Activated CD8-positive, alpha-beta memory T cell treated with anti-CD3 and anti-CD28 coated beads, Interleukin-2, amount 50 U/mL, for 1 hour (primary cell): ENCODE measurements at regions not wholly inside any gene's neighbourhood (a gene's known extent, or its start where the extent isn't known, plus 50 kb on each side); places are given as distances from the start of the nearest gene placed in this dataset.
"Not testable (repeated sequence)": the region's sequence is repeated elsewhere in the genome, so short reads cannot be mapped to it uniquely, and the experiment has no call there.

Experiments used
- DNase-seq: peaks from one replicate; pipeline ENCODE4 v3.0.0-alpha.2; 2020; ENCODE audit errors: extremely low read depth

DNA sequence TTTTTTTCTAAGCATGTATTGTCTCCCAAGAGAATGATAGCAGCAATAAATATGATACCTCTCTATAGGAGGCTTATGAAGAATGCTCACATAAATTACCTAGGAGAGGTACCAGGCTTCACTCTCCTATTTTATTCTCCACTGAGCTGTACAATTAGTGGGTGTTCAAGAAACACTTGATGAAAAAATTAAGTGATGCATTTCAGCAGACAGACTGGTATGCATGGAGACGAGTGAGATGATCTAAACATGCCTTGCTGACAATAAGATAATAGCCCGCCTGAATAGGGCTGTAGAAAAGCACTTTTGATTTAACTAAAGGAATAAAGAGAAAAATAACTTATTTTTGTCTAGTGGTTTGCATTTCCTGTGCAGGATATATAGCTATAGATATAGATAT is 1449.7 kb downstream of the GATA3 start:
- no peak for DNase-seq

DNA sequence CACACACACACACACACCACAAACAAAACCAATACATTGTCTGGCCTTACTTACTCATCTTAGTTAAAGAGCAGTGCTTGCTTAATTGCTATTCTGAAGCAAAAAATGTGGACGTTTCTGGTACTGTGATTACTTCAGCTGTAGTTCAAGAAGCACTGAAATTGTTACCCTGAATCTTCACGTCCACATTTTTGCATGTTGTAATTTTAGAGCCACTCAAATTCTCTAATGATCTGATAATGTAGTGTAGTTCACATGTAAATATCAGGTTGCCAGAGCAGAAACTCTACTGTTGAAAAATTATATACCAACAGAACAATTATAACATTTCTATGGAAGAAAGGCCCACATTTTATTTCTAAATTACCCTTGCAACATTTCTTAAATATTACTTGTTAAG is 1451.1 kb downstream of the GATA3 start:
- no peak for DNase-seq

DNA sequence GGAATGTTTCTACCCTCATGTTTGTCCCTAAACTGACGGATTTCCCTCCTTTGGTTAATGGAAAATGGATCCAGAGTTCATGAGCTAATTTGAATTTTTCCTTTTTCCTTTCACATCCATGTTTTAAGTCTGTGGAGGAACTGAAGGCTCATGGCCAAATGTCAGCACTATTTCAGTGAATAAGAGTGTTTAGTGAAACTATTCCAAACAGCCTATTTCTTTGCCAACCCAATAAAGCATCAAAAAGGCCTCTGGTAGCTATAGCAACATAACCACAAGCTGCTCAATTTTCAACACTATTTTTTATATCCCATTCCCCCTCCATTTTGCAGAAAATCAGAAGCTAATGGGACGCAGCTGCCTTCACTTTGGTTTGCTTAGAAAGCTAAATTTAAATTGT is 1454.1 kb downstream of the GATA3 start:
- DNase-seq, result no peak

DNA sequence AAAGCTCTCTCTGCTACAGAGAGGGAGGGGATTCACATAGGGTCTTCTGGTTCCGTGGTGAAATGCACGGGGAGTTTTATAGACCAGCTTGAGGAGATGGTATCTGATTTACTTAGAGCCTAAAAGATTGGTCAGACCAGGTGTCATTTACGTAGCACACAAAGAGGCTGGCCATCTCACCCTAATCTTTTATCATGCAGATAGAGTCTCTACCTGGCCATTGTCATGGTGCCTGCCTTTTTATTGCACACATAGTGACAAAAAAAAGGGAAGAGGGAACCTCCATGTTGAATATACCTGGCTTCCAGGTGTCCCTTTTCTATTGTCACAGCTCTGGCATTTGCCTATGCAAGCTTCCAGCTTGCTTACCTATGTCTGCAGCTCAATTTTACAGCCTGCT is 1456.1 kb downstream of the GATA3 start:
- no peak for DNase-seq

DNA sequence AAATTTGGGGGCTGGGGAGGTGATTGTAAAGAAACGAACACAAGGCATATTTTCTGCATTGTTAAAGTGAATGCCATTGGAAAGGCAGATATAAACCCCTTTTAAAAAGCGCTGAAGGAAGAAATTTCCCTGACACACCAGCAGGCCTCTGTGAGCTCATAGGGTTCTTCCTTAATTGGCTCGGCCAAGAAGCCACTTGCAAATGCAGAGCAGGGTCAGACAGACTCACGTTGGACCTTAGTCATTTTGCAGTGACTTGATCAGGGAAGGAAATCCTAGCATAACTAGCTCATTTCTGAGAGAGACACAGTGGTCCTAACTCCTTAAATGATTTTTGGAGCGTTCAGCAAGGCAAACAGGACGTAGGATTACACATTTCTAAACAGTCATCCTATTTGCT is 1461.4 kb downstream of the GATA3 start:
- no peak for DNase-seq

DNA sequence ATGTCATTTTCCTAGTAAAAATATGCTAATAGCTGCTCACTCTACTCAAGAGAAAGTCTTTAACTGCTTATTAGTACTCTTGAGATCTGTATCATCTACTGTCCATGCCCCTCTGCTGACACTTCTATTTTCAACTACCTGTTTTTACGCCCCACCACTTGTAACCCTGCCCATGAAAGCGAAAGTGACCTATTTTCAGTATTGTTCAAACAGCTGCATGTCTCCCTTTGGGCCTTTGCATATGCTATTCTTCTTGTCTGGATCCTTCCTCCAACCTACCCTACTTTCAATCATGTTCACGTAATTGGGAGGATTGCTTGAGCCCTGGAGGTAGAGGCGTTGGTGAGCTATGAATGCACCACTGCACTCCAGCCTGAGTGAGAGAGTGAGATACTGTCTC is 1481.3 kb downstream of the GATA3 start:
- no peak for DNase-seq

DNA sequence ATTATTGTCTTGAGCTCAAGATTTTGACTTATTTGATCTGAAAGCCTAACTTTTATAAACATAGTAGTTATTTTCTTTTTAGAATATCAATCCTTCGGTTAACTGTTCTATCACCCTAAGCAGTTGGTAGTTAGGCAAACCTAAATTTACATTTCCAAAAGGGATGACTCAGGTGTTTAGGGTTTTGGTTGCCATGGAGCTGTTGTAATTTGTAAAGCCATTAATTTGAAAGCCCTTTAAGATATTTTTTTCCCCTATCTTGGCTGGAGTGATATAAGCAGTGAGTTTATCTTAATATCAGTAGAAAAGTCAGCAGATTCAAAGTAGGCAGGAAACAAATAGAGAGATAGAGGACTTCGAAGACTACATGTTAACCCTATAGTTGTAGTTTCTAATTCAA is 1472.6 kb upstream of the CELF2 start:
- no peak for DNase-seq

DNA sequence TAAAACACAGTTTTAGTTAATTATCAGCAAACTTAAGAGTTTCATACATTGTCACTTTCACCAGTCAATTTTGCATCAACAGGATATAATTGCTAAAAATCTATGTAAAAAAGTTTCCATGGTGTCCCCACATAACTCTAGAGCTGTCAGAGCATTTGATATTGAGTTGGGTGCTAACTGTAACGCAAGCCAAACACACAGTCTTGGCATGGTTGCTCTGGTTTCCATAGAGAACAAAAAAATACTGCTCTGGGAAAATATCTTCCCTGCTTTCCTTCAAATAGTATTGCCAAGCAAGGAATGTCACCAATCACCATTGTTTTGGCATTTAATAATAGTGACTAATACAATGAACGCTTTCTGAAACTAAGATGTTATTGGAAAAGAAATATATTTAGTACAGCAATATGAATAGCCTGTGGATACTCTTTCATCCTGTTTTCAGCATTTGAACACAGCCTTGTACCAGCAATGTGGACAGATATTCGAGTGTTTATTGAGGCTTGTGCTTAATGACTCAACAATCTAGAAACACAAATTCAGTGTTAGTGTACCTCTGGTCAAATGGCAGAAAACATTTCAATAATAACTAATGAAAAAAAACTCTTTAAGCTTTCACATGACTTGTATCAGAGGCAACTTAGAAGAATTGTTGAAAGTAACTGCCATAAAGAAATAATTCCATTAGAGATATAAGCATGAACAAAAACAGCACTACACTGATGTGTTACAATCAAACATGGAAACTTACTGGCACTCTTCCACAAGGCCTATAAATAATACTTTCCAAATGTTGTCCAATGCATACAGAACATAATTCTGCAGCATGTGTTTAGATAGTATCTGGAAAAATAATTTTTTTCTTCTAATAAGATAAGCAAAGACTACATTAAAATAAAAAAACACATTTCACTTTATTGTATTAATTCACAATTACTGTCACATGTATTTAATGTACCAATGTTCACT is 1469.5 kb upstream of the CELF2 start:
- no peak for DNase-seq

DNA sequence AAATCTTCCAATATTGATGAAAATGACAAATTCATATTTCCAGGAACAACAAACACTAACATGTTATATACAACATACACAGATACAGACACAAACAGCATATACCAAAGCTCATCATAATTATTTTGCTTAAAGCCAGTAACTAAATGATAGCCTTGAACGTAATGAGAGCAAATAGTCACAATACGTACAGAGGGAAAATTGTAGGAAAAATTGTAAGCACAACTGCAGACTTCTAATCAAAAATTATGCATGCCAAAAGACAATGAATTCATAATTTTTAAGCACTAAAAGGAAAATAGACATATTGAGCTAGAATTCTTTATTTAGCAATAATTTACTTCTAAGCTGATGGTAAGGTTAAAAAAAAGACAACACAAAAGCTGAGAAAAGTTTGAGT is 1466.9 kb upstream of the CELF2 start:
- no peak for DNase-seq

DNA sequence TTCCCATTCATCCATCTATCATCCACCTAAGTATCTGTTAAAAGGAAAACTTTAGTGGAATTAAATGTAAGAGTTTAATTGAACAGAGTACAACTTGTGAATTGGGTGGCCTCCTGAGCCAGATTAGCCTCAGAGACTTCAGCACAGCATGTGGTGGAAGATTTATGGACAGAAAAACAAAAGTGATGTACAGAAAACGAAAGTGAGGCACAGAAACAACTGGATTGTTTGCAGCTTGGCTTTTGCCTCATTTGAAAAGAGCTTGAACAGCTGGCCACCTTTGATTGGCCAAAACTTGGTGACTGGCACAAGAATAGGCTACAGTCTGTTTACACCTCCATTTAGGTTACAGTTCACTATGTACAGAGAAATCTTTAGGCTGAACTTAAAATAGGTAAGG is 1463.4 kb upstream of the CELF2 start:
- DNase-seq, result no peak

DNA sequence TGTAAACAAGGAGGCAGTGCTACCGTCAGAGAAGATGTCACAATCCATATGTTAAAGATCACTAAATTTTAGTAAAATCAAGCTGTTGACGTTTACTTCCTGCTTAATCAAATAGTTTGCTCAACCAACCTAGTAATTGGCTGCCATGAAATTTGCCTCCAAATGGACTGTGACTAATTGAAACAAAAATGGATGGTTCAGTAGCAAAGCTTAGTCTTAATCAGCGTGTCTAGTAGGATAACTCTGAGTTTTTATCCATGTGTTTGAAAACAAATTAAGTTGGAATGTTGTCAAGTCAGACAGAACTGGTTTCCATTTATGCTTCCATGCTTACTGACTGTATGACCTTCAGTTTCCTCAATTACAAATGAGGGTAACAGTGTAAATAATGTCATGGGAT is 1456.7 kb upstream of the CELF2 start:
- DNase-seq, result no peak

DNA sequence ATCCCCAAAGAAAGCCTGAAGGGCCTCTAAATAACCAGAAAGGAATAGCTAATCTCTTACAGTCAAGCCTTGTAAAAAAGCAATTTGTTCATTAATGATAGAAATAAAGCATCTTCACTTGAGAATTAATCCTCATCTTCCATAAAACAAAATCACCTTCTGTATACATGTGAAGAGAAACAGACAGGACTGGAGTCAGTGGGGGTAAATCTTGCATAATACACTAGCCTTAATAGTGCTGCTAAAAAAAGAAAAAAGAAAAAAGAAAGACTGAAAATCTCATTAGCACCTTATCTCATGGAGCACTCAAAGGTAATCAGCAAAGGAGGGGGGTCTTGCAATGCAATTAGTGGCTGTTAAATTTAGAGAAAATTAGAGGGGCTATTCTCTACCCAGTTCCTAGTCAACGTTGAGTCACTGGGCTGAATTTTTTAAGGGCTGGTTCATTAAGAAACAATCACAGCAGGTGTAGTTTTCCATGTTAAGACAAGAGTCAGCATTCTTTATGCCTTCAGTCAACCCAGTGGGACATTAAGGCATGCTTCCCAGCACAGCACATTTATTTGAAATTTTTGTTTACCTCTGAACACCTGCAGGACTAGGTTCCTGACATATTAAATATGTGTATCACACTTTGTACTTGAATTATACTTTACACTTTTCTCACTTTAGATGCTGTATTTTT is 1455.7 kb upstream of the CELF2 start:
- no peak for DNase-seq

DNA sequence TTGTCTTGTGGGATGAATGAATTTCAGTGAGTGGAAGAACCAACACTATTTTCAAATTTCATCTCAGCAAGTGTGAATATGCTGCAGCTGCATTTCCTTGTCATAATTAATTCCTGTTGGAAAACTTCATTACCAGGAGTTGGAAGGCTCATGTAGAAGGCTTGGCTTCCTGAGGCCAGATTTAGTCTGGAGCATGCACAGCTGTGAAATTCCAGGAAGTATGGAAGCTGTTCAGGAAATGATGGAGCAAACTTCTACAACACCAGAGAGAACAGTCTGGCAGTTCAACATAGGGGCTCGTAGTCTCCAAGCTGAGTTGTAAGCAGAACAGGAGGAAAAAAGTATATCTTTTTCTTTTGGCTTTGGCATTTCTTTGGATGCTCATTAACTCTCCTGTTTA is 1439.9 kb upstream of the CELF2 start:
- DNase-seq, result no peak

DNA sequence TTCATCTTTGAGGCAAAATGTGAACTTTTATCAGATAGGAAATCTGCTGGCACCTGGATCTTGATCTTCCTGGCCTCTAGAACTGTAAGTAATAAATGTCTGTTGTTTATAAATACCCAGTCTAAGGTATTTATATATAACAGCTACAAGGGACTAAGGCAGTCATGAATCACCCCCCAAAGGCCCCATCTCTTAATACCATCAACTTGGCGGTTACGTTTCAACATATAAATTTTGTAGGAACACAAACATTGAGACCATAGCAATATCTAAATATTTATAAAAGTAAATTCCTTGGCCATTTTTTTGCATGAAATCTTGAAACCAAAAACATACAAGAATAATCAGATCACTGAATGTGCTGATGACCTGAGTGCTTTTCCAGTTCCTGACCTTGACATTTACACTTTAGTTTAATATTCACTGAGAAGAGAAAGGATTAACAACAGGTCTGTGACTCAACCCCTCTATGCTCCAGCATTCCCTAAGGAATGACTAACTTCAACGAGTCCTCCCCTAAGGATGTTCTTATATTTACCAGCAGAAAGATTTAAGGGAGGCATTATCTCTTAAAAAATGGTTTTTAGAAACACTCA is 1438.5 kb upstream of the CELF2 start:
- DNase-seq, result no peak

DNA sequence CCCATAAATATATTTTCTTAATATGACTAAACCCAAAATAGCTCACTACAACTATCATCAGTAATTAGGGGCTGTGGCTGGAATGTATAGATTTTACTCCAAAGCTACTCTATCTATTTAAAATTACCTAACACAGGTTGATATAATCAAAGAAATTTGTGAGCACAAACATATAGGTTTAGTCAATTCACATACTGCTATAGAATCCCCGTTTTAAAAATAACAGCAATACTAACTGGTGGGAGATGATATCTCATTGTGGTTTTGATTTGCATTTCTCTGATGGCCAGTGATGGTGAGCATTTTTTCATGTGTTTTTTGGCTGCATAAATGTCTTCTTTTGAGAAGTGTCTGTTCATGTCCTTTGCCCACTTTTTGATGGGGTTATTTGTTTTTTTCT is 1434.9 kb upstream of the CELF2 start:
- DNase-seq, result not testable (repeated sequence)

DNA sequence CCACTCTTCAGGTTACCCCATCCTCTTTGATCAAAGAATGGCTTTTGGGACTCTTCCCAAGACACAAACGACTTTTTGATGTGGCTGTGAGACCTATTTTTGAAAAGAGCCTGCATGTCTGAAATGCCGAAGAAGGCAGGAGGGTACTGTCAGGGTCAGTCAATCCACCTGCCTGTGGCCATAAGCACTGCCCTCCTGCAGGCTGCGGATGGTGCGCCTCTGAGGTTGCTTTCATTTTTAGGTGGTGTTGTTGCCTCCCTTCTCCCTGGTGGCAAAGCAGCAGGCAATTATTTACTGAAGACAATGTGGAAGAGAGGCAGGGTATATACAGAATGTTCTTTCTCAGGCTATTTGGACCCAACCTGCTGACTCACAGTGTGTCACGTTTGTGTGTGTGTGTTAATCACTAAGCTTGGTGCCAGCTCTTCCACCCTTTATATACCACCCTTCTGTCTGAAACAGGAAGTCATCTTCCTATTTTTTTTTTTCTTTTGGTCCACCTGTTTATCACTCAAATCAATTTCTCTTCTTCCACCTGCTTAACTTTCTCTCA is 1421.2 kb upstream of the CELF2 start:
- no peak for DNase-seq

DNA sequence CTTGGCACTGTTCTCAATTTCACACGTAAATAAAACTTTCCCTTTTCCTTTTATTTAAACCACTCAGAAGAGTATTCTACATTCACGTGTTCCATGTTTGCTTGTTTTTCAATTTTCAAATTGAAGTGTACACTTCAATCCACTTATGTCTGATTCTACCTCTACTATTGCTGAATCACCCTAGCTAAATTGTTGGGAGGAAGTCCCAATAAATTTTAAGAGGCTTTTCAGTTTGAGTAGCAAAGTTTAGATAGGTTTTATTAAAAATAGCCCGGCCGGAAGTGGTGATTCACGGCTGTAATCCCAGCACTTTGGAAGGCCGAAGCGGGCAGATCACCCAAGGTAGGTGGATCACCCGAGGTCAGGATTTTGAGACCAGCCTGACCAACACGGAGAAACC is 1414.7 kb upstream of the CELF2 start:
- DNase-seq, result no peak

DNA sequence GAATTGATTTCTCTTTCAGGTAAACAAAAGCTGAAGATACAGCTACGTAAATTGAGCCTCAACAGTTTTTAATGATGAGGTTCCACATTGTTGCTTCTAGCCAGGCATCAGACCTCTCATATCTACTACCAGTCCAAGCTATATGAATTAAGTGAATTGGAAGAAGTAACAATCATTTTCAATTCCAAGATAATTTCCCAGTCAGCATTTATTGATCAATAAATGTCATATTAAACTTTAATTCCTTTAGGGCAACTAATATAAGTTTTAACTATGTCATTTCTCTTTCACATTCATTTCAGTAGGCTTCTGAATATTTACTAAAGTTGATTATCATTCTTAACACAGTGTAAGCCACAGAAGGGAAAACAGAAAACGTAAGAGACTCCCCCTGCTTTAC is 1413.7 kb upstream of the CELF2 start:
- no peak for DNase-seq

DNA sequence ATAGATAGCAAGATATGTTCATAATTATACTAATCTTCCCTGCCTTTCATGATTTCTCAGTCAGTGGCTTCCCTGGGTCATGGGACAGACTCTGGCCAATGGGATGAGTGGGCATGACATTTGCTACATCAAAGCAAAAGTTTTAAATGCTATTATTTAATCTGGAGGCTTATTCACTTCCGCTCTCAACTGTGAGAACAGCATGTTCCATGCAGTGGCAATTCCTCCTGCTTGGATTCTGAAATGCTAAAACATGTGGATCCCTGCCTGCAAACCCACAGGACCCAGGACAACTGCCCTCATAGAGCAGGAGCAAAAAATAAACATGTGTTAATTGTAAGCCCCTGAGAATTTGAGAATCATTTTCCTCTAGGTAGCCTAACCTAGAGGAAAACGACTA is 1412.4 kb upstream of the CELF2 start:
- DNase-seq, result no peak

DNA sequence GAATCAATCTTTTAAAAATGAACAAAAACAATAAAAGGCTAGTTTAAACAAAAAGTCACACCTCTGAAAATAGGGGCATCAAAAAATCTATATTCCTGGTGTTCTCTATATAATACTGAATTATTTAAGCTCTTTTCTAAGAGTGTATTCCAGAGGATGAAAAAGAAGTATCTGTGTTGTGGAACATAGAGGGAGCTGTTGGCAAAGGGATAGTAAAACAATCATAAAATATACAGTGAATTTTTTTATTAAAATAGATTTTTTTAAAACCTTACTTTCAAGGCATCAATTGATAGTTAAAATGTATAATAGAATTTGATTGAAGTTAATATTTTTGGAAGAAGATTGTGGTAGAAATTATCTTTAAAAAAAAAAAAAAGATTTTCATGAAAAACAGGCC is 1409.1 kb upstream of the CELF2 start:
- no peak for DNase-seq

DNA sequence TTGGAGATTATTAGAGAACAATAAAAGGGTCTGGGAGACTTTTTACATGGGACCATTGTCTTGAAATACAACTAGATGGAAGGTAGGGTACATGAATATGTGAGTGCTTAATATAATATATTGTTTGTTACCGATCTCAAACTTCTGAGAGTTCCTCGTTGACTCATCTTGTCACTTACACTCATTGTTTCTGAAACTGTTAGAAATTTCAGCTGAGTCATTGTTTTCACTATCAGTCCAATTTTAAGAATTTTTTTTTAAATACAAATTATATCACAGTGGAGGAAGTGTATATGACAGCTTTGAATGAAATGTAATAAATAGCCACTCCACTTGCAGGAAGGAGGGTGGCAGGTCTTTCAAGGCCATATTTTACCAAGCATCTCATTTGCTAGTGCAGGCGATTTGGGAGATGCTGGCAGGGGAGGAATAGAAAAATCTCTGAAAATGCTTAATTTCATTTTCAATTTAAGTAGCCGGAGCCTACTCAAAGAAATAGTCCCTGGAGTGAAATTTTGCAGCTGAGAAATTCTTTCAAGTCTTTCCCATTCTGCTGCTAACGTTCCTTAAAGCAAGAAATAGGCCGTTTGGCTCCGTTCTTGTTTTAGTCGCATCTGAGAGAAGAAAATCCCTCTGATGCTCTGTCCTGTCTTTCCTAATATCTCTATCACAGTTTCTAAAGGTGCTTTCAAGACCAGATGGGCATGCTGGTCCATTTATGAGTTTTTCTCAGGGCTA is 1404.2 kb upstream of the CELF2 start:
- no peak for DNase-seq

DNA sequence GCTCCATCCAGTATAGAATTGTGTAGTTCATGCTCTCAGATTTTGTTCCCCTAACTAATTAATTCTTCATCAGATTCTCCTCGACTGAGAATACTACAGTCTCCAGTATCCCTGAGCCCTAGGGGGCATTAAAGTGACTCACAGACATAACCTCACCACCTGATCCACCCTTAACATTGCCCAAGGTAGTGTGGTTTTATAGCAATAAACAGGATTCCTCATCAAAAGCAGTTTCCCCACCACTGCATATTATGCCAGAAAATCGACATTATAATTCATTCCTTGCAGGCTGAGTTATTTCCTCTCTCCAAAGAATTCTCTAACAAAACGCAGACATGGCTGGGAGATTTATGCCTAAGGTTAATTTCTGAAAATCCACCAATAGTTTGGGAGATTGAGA is 1402.5 kb upstream of the CELF2 start:
- DNase-seq, result no peak
